ENCODE measurements at regions not wholly inside any gene's neighbourhood (a gene's known extent, or its start where the extent isn't known, plus 50 kb on each side); places are given as distances from the start of the nearest gene placed in this dataset.

DNA sequence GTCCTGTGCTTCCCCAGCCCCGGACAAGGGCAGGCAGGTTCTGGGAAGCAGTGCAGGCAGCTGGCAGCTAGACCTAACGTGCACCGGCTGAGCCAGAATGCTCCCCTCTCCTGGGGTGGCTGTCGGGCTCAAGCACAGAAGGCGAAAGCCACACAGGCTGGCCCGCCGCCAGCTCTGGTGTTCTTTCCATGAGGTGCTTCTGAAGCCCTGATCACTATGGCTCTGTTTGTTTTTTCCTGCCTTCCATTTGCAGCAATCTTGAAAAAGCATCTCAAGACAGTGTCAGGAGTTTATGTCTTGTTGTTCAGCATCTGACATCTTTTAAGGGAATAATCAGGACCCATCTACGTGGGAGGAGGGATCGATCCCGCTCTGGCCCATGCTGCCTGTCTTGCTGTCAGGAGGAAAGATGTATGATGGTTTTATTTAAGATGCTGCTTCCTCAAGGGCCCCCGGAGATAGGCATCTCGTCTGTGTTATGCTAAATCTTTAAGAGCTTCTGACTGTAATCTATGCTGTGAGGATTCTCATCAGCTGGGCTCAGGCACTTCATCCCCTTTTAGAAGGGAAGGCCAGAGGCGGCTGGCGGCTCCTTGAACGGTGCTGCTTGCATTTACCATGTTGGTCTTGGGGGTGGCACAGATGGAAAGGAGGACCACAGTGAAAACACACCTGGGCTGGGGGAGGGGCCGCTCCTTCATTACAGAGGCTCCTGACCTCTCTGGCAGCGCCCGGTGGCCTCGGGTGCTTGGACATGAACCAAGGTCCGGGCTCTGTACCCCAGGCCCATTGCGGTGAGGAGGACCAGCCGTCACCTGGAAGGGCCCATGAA lies 118.5 kb upstream of the HDAC4 start:
- Histone ChIP-seq H2AFZ (ENCODE audit: low read length) (no peak overlapping the region), H3K27me3 (ENCODE audit: control insufficient read depth, insufficient read depth, low read length) (no peaks in the 10 kb centered on the region), H3K36me3 (ENCODE audit: control insufficient read depth, insufficient read depth, low read length) (no peaks in the 10 kb centered on the region), H3K4me2 (ENCODE audit: extremely low read depth, insufficient read depth, low read length) (no peak overlapping the region), H3K9ac (ENCODE audit: insufficient read depth, low read length) (no peak overlapping the region), H3K79me2 (ENCODE audit: control insufficient read depth, insufficient read depth, low read length) (no peaks in the 10 kb centered on the region), H4K20me1 (ENCODE audit: control insufficient read depth, extremely low read depth, insufficient read depth, low read length) (no peaks in the 10 kb centered on the region), H3K27ac (ENCODE audit: insufficient read depth, low read length) (no peak overlapping the region), H3K4me3 (replicated peaks in 1 of 4; ENCODE audit: control extremely low read depth in 1 of 4, insufficient read depth in 1 of 4, low read depth in 3 of 4, low read length in 4 of 4) (no peak overlapping the region), H3K9me3 (ENCODE audit: control insufficient read depth, insufficient read depth, low read depth, low read length) (no peaks in the 10 kb centered on the region), H3K4me1 (ENCODE audit: control insufficient read depth, extremely low read depth, insufficient read depth, low read length) (no peaks in the 10 kb centered on the region)
- no peak for DNase-seq (ENCODE audit: low read depth in 2 of 2)
- TF ChIP-seq EZH2 (IDR thresholded peaks at IDR 0.05; ENCODE audit: low read length, missing control alignments): no peak
- TF ChIP-seq, protein P1, sequence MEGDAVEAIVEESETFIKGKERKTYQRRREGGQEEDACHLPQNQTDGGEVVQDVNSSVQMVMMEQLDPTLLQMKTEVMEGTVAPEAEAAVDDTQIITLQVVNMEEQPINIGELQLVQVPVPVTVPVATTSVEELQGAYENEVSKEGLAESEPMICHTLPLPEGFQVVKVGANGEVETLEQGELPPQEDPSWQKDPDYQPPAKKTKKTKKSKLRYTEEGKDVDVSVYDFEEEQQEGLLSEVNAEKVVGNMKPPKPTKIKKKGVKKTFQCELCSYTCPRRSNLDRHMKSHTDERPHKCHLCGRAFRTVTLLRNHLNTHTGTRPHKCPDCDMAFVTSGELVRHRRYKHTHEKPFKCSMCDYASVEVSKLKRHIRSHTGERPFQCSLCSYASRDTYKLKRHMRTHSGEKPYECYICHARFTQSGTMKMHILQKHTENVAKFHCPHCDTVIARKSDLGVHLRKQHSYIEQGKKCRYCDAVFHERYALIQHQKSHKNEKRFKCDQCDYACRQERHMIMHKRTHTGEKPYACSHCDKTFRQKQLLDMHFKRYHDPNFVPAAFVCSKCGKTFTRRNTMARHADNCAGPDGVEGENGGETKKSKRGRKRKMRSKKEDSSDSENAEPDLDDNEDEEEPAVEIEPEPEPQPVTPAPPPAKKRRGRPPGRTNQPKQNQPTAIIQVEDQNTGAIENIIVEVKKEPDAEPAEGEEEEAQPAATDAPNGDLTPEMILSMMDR (conservative IDR thresholded peaks at IDR 0.05 in 1 of 2, IDR thresholded peaks at IDR 0.05 in 1 of 2; ENCODE audit: low read depth in 1 of 2, low read length in 2 of 2): no peak

DNA sequence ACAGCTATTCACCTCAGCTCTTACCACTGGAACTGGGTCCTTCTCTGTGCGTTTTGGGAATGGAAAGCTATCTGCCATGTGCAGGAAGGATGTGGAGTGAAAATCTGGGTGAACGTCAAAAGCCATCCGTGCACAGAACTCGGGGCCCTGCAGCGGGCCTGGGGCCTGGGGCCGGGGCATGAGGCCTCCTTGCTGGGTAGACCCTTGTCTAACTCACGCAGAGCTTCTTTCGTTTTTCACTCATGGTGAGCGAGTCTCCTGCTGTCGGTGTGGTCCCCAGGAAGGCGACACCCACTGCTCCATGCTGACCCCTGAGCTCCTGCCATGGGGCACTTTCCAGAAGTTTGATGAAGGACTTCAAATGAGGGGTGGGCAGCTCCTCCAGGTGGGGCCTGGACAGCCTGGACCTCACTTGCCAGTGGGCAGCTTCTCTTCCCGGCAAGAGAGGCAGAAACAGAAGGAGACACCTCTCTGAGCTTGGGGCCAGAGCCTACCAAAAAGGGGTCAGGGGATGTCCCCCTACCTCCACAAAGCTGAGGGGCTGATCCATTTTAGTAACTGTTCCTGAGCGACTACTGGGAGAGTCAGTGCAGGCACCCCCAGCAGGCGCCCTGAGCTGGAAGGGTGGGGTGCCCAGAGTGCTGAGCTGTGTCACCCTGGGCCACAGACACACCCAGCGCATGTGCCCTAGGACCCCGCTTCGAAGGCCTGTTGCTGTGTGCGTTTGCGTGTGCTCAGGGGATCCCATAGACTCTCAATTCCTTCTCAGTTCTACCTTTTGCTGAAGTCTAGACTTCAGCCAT lies 117.7 kb upstream of the HDAC4 start:
- Histone ChIP-seq H3K79me2 (ENCODE audit: control insufficient read depth, insufficient read depth, low read length) (no peaks in the 10 kb centered on the region), H4K20me1 (ENCODE audit: control insufficient read depth, extremely low read depth, insufficient read depth, low read length) (no peaks in the 10 kb centered on the region), H3K4me1 (ENCODE audit: control insufficient read depth, extremely low read depth, insufficient read depth, low read length) (no peaks in the 10 kb centered on the region), H3K36me3 (ENCODE audit: control insufficient read depth, insufficient read depth, low read length) (no peaks in the 10 kb centered on the region), H3K27me3 (ENCODE audit: control insufficient read depth, insufficient read depth, low read length) (no peaks in the 10 kb centered on the region), H2AFZ (ENCODE audit: low read length) (no peak overlapping the region), H3K4me3 (replicated peaks in 1 of 4; ENCODE audit: control extremely low read depth in 1 of 4, insufficient read depth in 1 of 4, low read depth in 3 of 4, low read length in 4 of 4) (no peak overlapping the region), H3K9me3 (ENCODE audit: control insufficient read depth, insufficient read depth, low read depth, low read length) (no peaks in the 10 kb centered on the region), H3K4me2 (ENCODE audit: extremely low read depth, insufficient read depth, low read length) (no peak overlapping the region), H3K27ac (ENCODE audit: insufficient read depth, low read length) (no peak overlapping the region), H3K9ac (ENCODE audit: insufficient read depth, low read length) (no peak overlapping the region)
- TF ChIP-seq, protein P1 (conservative IDR thresholded peaks at IDR 0.05 in 1 of 2, IDR thresholded peaks at IDR 0.05 in 1 of 2; ENCODE audit: low read depth in 1 of 2, low read length in 2 of 2): no peak
- TF ChIP-seq EZH2 (IDR thresholded peaks at IDR 0.05; ENCODE audit: low read length, missing control alignments): no peak
- no peak for DNase-seq (ENCODE audit: low read depth in 2 of 2)

DNA sequence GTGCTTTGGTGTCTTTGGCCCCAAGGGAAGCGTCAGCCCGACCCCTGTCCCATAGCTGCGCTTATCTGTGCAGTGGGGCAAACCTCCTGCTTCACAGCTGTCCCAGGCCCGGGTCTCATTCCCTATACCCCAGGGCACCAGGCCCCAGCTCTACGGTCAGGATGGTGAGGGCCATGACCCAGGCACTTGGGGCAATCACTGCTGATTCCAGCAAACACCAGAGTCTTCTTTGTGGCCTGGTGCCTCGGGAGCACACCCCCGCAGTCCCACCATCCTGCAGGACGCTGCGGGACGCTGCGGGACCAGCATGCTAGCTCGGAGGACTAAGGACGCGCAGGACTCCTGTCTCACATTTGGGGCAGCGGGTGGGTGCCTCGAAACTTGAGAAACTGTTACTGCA lies 116.9 kb upstream of the HDAC4 start:
- Histone ChIP-seq H3K4me2 (ENCODE audit: extremely low read depth, insufficient read depth, low read length) (no peak overlapping the region), H3K9ac (ENCODE audit: insufficient read depth, low read length) (no peak overlapping the region), H3K27ac (ENCODE audit: insufficient read depth, low read length) (no peak overlapping the region), H3K36me3 (ENCODE audit: control insufficient read depth, insufficient read depth, low read length) (no peaks in the 10 kb centered on the region), H3K4me1 (ENCODE audit: control insufficient read depth, extremely low read depth, insufficient read depth, low read length) (no peaks in the 10 kb centered on the region), H3K9me3 (ENCODE audit: control insufficient read depth, insufficient read depth, low read depth, low read length) (no peaks in the 10 kb centered on the region), H2AFZ (ENCODE audit: low read length) (no peak overlapping the region), H3K27me3 (ENCODE audit: control insufficient read depth, insufficient read depth, low read length) (no peaks in the 10 kb centered on the region), H3K79me2 (ENCODE audit: control insufficient read depth, insufficient read depth, low read length) (no peaks in the 10 kb centered on the region), H4K20me1 (ENCODE audit: control insufficient read depth, extremely low read depth, insufficient read depth, low read length) (no peaks in the 10 kb centered on the region), H3K4me3 (replicated peaks in 1 of 4; ENCODE audit: control extremely low read depth in 1 of 4, insufficient read depth in 1 of 4, low read depth in 3 of 4, low read length in 4 of 4) (no peak overlapping the region)
- DNase-seq (ENCODE audit: low read depth in 2 of 2): no peak
- no peak for TF ChIP-seq EZH2 (IDR thresholded peaks at IDR 0.05; ENCODE audit: low read length, missing control alignments)
- TF ChIP-seq, protein P1 (conservative IDR thresholded peaks at IDR 0.05 in 1 of 2, IDR thresholded peaks at IDR 0.05 in 1 of 2; ENCODE audit: low read depth in 1 of 2, low read length in 2 of 2): no peak
